SK-N-SH treated with all-trans-retinoic acid at 6 μM for 48 hours (cell line): ENCODE measurements at regions not wholly inside any gene's neighbourhood (a gene's known extent, or its start where the extent isn't known, plus 50 kb on each side); places are given as distances from the start of the nearest gene placed in this dataset.

Experiments
- RARB ChIP-seq: fragments of 250-450 bp; sonication (Bioruptor Pico); IDR thresholded peaks from 2 replicates; pipeline ENCODE4 v1.8.0; 2021; ENCODE audit warnings: mild to moderate bottlenecking, moderate library complexity
- SNAI2 ChIP-seq: fragments of 250-450 bp; sonication (Bioruptor Pico); IDR thresholded peaks from 2 replicates; pipeline ENCODE4 v1.5.0; 2020; ENCODE audit warnings: mild to moderate bottlenecking, moderate library complexity
- ZFP3 ChIP-seq: fragments of 250-450 bp; sonication (Bioruptor Pico); IDR thresholded peaks from 2 replicates; pipeline ENCODE4 v1.5.0; 2020; ENCODE audit warnings: mild to moderate bottlenecking, moderate library complexity

DNA sequence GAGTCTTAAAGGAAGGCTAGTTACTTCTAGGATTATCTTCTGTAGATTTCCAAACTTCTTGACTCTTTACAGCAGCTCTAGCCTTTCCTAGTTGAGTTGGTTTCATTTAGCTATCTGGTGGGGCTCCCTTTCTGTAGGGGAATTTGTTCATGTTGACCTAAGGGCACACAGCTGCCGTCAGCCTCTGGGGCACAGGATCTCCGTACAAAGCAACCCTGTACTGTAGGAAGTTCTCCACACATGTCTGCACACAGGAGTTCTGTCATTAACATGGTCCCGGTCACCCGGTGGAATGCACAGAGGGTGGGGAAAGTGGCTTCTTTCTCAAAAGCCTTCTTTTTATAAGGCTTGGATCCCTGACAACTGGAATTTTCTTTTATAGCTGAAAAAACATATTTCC, 88.7 kb upstream of the TNIK start:
- TF ChIP-seq RARB (CRISPR knock-in tag) (no peak), SNAI2 (CRISPR knock-in tag) (no peak), ZFP3 (CRISPR knock-in tag) (no peak)
